Thoracic aorta (tissue), 2 donors: ENCODE measurements at regions not wholly inside any gene's neighbourhood (a gene's known extent, or its start where the extent isn't known, plus 50 kb on each side); places are given as distances from the start of the nearest gene placed in this dataset.
"Not testable (repeated sequence)": the region's sequence is repeated elsewhere in the genome, so short reads cannot be mapped to it uniquely, and the experiment has no call there.

Experiments
- ATAC-seq: fragments of 150-250 bp; one replicate; pipeline ENCODE4 v1.8.0; 2017; ENCODE audit warnings: low read depth; ENCODE audit not compliant: insufficient number of reproducible peaks, low FRiP score
- DNase-seq: peaks from one replicate; pipeline ENCODE4 v3.0.0-alpha.2; 2020; ENCODE audit warnings: low spot score
- H3K27ac ChIP-seq, 2 donors: fragments of 200-600 bp; sonication (generic); 1 replicate in 1 of 2; 2 replicates in 1 of 2; pipeline ENCODE4 v1.5.1; 2016; ENCODE audit warnings: mild to moderate bottlenecking in 2 of 2, moderate library complexity in 2 of 2
- H3K27me3 ChIP-seq: fragments of 200-600 bp; sonication (generic); replicated peaks from 2 replicates; pipeline ENCODE4 v1.6.0; 2016; ENCODE audit warnings: mild to moderate bottlenecking; ENCODE audit not compliant: insufficient read depth
- H3K36me3 ChIP-seq: fragments of 200-600 bp; sonication (generic); one replicate; pipeline ENCODE4 v1.5.1; 2016
- H3K4me1 ChIP-seq, 2 donors: fragments of 200-600 bp; sonication (generic); 1 replicate in 1 of 2; 2 replicates in 1 of 2; pipeline versions ENCODE4 v1.5.1 to v1.6.0; 2016; ENCODE audit warnings: low read depth in 2 of 2, mild to moderate bottlenecking in 1 of 2; ENCODE audit not compliant: control insufficient read depth in 1 of 2
- H3K4me3 ChIP-seq: fragments of 200-600 bp; sonication (generic); 2 replicates; pipeline ENCODE4 v1.5.1; 2016; ENCODE audit warnings: mild to moderate bottlenecking
- H3K9me3 ChIP-seq: fragments of 200-600 bp; sonication (generic); 2 replicates; pipeline ENCODE4 v1.5.1; 2016
- TF ChIP-seq, protein P1 (sequence below): fragments of 200-600 bp; sonication (generic); IDR thresholded peaks from one replicate; pipeline ENCODE4 v1.5.1; 2019; ENCODE audit warnings: antibody characterized with exemption

DNA sequence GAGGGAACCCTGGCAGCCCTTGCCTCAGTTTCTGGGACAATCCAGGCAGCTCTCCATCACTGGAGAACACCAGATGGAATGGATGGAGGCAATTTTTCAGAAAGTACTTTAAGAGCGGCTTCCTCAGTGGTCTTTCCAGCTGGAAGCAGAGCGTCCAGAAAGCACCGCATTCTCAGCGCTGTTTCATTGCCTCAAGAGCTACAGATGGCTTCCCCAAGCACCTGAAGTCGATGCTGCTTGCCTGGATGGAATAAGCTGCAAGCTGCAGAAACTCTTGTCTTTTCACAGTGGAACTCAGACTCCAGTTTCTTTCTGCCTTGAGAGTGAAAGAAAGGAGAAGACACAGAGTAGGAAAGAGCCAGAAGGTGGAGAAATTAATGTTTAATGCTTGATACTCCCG is 766.9 kb downstream of the TDRD15 start:
- no peaks in the 10 kb centered on the region for H3K9me3 ChIP-seq
- TF ChIP-seq, protein P1, sequence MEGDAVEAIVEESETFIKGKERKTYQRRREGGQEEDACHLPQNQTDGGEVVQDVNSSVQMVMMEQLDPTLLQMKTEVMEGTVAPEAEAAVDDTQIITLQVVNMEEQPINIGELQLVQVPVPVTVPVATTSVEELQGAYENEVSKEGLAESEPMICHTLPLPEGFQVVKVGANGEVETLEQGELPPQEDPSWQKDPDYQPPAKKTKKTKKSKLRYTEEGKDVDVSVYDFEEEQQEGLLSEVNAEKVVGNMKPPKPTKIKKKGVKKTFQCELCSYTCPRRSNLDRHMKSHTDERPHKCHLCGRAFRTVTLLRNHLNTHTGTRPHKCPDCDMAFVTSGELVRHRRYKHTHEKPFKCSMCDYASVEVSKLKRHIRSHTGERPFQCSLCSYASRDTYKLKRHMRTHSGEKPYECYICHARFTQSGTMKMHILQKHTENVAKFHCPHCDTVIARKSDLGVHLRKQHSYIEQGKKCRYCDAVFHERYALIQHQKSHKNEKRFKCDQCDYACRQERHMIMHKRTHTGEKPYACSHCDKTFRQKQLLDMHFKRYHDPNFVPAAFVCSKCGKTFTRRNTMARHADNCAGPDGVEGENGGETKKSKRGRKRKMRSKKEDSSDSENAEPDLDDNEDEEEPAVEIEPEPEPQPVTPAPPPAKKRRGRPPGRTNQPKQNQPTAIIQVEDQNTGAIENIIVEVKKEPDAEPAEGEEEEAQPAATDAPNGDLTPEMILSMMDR: no peak
- peaks cover 6% of the 10 kb centered on the region in 2 donors for H3K4me1 ChIP-seq
- no peak overlapping the region for H3K4me3 ChIP-seq
- no peak overlapping the region for H3K27ac ChIP-seq
- DNase-seq (no peak), ATAC-seq (no peak)
- no peaks in the 10 kb centered on the region for H3K27me3 ChIP-seq
- H3K36me3 ChIP-seq: no peaks in the 10 kb centered on the region

DNA sequence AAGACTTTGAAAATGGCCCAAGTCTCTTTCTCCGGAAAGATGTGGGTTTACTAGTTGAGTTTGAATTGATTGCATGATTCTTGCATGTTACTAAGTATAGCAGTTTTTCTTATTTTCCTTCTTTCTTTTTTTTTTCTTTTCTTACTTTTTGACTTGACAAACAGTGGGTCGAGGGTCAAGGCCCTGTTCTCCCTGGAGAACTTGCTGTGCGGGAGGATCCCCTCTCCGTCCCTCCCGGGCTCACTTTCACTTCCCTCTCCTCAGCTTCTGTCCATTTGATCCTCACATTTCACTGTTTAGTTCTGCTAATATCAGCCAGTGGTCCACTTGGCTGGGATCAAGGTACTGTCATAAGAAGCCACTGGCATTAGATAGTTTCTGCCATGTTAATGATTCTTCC is 767.4 kb downstream of the TDRD15 start:
- ATAC-seq (no peak), DNase-seq (no peak)
- H3K36me3 ChIP-seq: no peaks in the 10 kb centered on the region
- H3K4me3 ChIP-seq: no peak overlapping the region
- H3K27me3 ChIP-seq: no peaks in the 10 kb centered on the region
- peaks cover 6% of the 10 kb centered on the region in 2 donors for H3K4me1 ChIP-seq
- H3K27ac ChIP-seq: no peak overlapping the region
- no peaks in the 10 kb centered on the region for H3K9me3 ChIP-seq
- TF ChIP-seq, protein P1: no peak

DNA sequence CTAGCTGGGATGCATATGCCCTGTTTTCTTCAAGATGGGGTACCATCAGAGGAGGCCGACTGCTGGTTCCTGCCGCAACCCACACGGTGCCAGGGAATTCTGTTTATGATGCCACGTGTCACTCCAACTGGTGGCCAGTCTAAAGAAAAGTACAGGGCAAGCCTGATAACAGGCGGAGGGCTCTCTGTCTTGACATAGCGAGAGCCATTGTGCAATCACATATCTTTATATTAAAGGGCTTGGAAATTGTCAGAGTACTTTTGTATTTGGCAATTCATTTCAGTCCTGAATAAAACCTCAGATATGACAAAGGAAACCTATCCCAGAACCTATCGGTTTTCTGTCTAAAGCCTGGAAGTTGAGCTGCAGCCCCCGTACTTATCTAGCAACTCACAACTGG is 768.4 kb downstream of the TDRD15 start:
- ATAC-seq: no peak
- TF ChIP-seq, protein P1: no peak
- Histone ChIP-seq H3K27me3 (no peaks in the 10 kb centered on the region), H3K27ac (no peak overlapping the region), H3K36me3 (no peaks in the 10 kb centered on the region), H3K9me3 (no peaks in the 10 kb centered on the region), H3K4me1 (peaks cover 6% of the 10 kb centered on the region in 2 donors), H3K4me3 (no peak overlapping the region)
- DNase-seq: no peak

DNA sequence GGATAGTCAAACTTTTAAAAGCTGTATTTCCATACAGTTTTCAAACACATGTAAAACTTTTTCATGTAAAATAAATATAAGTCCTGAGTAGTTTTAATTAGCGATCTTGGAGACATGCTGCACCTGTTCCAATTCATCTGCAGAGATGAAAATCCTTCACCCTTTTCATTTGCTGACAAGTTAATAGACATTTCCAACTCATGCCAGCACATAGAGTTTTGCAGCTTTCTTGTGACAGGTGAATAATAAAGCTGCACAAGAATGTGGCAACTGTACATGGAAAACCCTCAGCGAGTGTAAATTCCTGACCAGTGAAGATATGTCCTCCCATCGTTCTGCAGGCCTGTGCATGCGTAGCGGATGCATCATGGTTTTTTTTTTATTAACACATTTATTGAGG is 771.4 kb downstream of the TDRD15 start:
- ATAC-seq (no peak), DNase-seq (no peak)
- TF ChIP-seq, protein P1: no peak
- Histone ChIP-seq H3K27me3 (no peaks in the 10 kb centered on the region), H3K4me3 (no peak overlapping the region), H3K9me3 (no peaks in the 10 kb centered on the region), H3K4me1 (peaks cover 6% of the 10 kb centered on the region in 2 donors), H3K36me3 (no peaks in the 10 kb centered on the region), H3K27ac (no peak overlapping the region)

DNA sequence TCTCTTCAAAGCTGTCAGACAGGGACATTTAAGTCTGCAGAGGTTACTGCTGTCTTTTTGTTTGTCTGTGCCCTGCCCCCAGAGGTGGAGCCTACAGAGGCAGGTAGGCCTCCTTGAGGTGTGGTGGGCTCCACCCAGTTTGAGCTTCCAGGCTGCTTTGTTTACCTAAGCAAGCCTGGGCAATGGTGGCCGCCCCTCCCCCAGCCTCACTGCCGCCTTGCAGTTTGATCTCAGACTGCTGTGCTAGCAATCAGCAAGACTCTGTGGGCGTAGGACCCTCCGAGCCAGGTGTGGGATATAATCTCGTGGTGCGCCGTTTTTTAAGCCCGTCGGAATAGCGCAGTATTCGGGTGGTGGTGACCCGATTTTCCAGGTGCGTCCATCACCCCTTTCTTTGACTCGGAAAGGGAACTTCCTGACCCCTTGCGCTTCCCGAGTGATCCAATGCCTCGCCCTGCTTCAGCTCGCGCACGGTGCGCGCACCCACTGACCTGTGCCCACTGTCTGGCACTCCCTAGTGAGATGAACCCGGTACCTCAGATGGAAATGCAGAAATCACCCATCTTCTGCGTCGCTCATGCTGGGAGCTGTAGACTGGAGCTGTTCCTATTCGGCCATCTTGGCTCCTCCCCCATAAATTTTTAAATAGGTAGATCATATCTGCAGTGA is 785.1 kb downstream of the TDRD15 start:
- H3K36me3 ChIP-seq, DNase-seq, H3K4me1 ChIP-seq, H3K27ac ChIP-seq, ATAC-seq, H3K9me3 ChIP-seq, H3K27me3 ChIP-seq, H3K4me3 ChIP-seq: not testable (repeated sequence)
